ENCODE measurements at regions not wholly inside any gene's neighbourhood (a gene's known extent, or its start where the extent isn't known, plus 50 kb on each side); places are given as distances from the start of the nearest gene placed in this dataset.

- TF ChIP-seq, protein P1, sequence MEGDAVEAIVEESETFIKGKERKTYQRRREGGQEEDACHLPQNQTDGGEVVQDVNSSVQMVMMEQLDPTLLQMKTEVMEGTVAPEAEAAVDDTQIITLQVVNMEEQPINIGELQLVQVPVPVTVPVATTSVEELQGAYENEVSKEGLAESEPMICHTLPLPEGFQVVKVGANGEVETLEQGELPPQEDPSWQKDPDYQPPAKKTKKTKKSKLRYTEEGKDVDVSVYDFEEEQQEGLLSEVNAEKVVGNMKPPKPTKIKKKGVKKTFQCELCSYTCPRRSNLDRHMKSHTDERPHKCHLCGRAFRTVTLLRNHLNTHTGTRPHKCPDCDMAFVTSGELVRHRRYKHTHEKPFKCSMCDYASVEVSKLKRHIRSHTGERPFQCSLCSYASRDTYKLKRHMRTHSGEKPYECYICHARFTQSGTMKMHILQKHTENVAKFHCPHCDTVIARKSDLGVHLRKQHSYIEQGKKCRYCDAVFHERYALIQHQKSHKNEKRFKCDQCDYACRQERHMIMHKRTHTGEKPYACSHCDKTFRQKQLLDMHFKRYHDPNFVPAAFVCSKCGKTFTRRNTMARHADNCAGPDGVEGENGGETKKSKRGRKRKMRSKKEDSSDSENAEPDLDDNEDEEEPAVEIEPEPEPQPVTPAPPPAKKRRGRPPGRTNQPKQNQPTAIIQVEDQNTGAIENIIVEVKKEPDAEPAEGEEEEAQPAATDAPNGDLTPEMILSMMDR (IDR thresholded peaks at IDR 0.05; ENCODE audit: low read depth, low read length) = no peak
- no peak for TF ChIP-seq EZH2phosphoT487 (IDR thresholded peaks at IDR 0.05; ENCODE audit: low read depth)
- Histone ChIP-seq H3K36me3 (replicated peaks; ENCODE audit: low read depth, low read length) (no peaks in the 10 kb centered on the region), H4K20me1 (ENCODE audit: insufficient read depth, low read length) (no peaks in the 10 kb centered on the region), H3K4me1 (ENCODE audit: low read length) (no peaks in the 10 kb centered on the region), H2AFZ (ENCODE audit: low read depth, low read length) (no peak overlapping the region), H3K27ac (ENCODE audit: low read length) (no peak overlapping the region), H3K4me2 (ENCODE audit: low read length) (no peak overlapping the region), H3K9me3 (ENCODE audit: insufficient read depth, low read length) (no peaks in the 10 kb centered on the region), H3K4me3 (ENCODE audit: low read length) (no peak overlapping the region), H3K27me3 (ENCODE audit: low read depth, low read length) (no peaks in the 10 kb centered on the region), H3K79me2 (ENCODE audit: low read length) (no peaks in the 10 kb centered on the region), H3K9ac (ENCODE audit: low read length) (no peak overlapping the region)
These were observed 553.0 kb downstream of the TCERG1L start for GRCh38 chr10:130758529-130758928.

DNA sequence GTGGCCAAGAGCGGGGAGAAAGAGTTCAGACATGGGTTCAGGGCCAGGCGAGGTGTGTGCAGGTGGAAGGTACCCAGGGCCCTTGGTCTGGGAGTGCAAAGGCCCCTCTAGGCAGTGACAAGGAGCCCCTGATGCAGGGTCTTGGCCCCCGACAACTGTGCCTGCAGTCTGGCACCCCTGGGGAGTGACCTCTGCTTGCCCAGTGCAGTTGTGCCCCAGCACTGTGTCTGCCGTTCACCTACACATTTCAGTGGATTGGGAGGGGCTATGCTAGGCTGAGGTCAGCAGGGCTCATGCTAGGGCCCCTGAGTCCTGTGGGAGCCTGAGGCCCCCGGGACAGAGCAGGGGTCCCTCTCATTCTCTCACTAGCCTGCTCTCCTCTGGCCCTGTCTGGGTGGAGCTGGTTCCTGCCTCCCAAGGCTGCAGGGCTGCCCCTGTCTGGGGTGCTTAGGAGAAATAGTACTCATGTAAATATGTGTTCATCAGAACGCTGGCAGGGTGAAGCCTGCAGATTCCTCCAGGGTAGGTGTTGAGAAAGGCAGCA is 550.4 kb downstream of the TCERG1L start:
- Histone ChIP-seq H4K20me1 (ENCODE audit: insufficient read depth, low read length) (no peaks in the 10 kb centered on the region), H2AFZ (ENCODE audit: low read depth, low read length) (no peak overlapping the region), H3K36me3 (replicated peaks; ENCODE audit: low read depth, low read length) (no peaks in the 10 kb centered on the region), H3K4me2 (ENCODE audit: low read length) (no peak overlapping the region), H3K4me1 (ENCODE audit: low read length) (no peaks in the 10 kb centered on the region), H3K4me3 (ENCODE audit: low read length) (no peak overlapping the region), H3K9me3 (ENCODE audit: insufficient read depth, low read length) (no peaks in the 10 kb centered on the region), H3K27me3 (ENCODE audit: low read depth, low read length) (no peaks in the 10 kb centered on the region), H3K27ac (ENCODE audit: low read length) (no peak overlapping the region), H3K9ac (ENCODE audit: low read length) (no peak overlapping the region), H3K79me2 (ENCODE audit: low read length) (no peaks in the 10 kb centered on the region)
- TF ChIP-seq, protein P1 (IDR thresholded peaks at IDR 0.05; ENCODE audit: low read depth, low read length) = no peak
- TF ChIP-seq EZH2phosphoT487 (IDR thresholded peaks at IDR 0.05; ENCODE audit: low read depth) = no peak

- Histone ChIP-seq H3K9ac (ENCODE audit: low read length) (no peak overlapping the region), H3K79me2 (ENCODE audit: low read length) (no peaks in the 10 kb centered on the region), H2AFZ (ENCODE audit: low read depth, low read length) (no peak overlapping the region), H3K36me3 (replicated peaks; ENCODE audit: low read depth, low read length) (no peaks in the 10 kb centered on the region), H3K4me1 (ENCODE audit: low read length) (no peaks in the 10 kb centered on the region), H4K20me1 (ENCODE audit: insufficient read depth, low read length) (no peaks in the 10 kb centered on the region), H3K27me3 (ENCODE audit: low read depth, low read length) (no peaks in the 10 kb centered on the region), H3K27ac (ENCODE audit: low read length) (no peak overlapping the region), H3K4me3 (ENCODE audit: low read length) (no peak overlapping the region), H3K4me2 (ENCODE audit: low read length) (no peak overlapping the region), H3K9me3 (ENCODE audit: insufficient read depth, low read length) (no peaks in the 10 kb centered on the region)
- no peak for TF ChIP-seq EZH2phosphoT487 (IDR thresholded peaks at IDR 0.05; ENCODE audit: low read depth)
- TF ChIP-seq, protein P1 (IDR thresholded peaks at IDR 0.05; ENCODE audit: low read depth, low read length) = no peak
These were observed 549.7 kb downstream of the TCERG1L start for GRCh38 chr10:130761788-130762301.

DNA sequence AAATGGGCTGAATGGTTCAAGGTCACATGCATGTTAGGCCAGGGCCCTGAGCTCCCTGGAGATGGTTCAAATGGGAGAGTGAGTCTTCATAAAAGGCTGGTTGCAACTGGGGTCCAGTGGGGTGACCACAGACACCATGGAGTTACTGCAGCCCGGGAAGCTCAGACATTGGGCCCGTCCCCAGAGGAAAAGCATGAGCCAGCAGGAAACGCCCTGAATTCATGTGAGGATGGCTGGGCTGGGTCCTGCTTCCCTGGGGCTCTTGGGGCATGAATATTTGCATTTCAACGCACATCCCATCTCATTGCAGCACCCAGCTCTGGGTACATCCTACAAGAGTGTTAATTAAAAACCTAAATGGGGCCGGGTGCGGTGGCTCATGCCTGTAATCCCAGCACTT is 549.0 kb downstream of the TCERG1L start:
- Histone ChIP-seq H4K20me1 (ENCODE audit: insufficient read depth, low read length) (no peaks in the 10 kb centered on the region), H3K27ac (ENCODE audit: low read length) (no peak overlapping the region), H3K4me2 (ENCODE audit: low read length) (no peak overlapping the region), H3K9ac (ENCODE audit: low read length) (no peak overlapping the region), H3K27me3 (ENCODE audit: low read depth, low read length) (no peaks in the 10 kb centered on the region), H3K4me3 (ENCODE audit: low read length) (no peak overlapping the region), H3K4me1 (ENCODE audit: low read length) (no peaks in the 10 kb centered on the region), H2AFZ (ENCODE audit: low read depth, low read length) (no peak overlapping the region), H3K36me3 (replicated peaks; ENCODE audit: low read depth, low read length) (no peaks in the 10 kb centered on the region), H3K9me3 (ENCODE audit: insufficient read depth, low read length) (no peaks in the 10 kb centered on the region), H3K79me2 (ENCODE audit: low read length) (no peaks in the 10 kb centered on the region)
- no peak for TF ChIP-seq EZH2phosphoT487 (IDR thresholded peaks at IDR 0.05; ENCODE audit: low read depth)
- TF ChIP-seq, protein P1 (IDR thresholded peaks at IDR 0.05; ENCODE audit: low read depth, low read length) = no peak

Measured in OCI-LY3 (cell line).